WTC11 (cell line): ENCODE measurements at regions not wholly inside any gene's neighbourhood (a gene's known extent, or its start where the extent isn't known, plus 50 kb on each side); places are given as distances from the start of the nearest gene placed in this dataset.

Source experiments
- ATAC-seq: fragments of 200-7000 bp; cut with Tn5 transposase; 2 replicates; pipeline ENCODE4 v1.10.0; 2021; ENCODE audit warnings: mild to moderate bottlenecking, moderate library complexity
- CTCF ChIA-PET: fragments of 300-600 bp; sonication (Branson Sonifier 250); formaldehyde crosslinking; loops from one replicate; lab custom pipeline; 2021; ENCODE audit warnings: antibody characterized with exemption; lab: Charles Lee
- POLR2A ChIA-PET: fragments of 350-600 bp; sonication (Branson Sonifier 250); formaldehyde crosslinking; loops from one replicate; lab custom pipeline; 2021; ENCODE audit warnings: antibody characterized with exemption; lab: Charles Lee
- DNase-seq: peaks from one replicate; pipeline ENCODE4 v3.0.0; 2021; ENCODE audit warnings: low spot score
- H3K27ac Mint-ChIP-seq: 2 replicates; pipeline ENCODE4 v1.8.0; 2021; ENCODE audit warnings: mixed read lengths
- H3K27me3 Mint-ChIP-seq: 2 replicates; pipeline ENCODE4 v1.8.0; 2021; ENCODE audit warnings: low read depth, mild to moderate bottlenecking, moderate library complexity, mixed read lengths
- H3K36me3 Mint-ChIP-seq: 2 replicates; pipeline ENCODE4 v1.8.0; 2021; ENCODE audit warnings: mixed read lengths
- H3K4me1 Mint-ChIP-seq: 2 replicates; pipeline ENCODE4 v1.8.0; 2022; ENCODE audit warnings: mixed read lengths
- H3K4me3 Mint-ChIP-seq: 2 replicates; pipeline ENCODE4 v1.8.0; 2021; ENCODE audit warnings: mild to moderate bottlenecking, moderate library complexity, mixed read lengths
- H3K9me3 Mint-ChIP-seq: 2 replicates; pipeline ENCODE4 v1.8.0; 2021; ENCODE audit warnings: mixed read lengths
- ESRRA ChIP-seq: sonication (generic); formaldehyde crosslinking; IDR thresholded peaks from 2 replicates; pipeline ENCODE4 v1.8.1; 2022; ENCODE audit warnings: mild to moderate bottlenecking, missing genetic modification reagents, borderline replicate concordance
- GTF2I ChIP-seq: fragments of 250-450 bp; sonication (Bioruptor Pico); conservative IDR thresholded peaks from 2 replicates; pipeline ENCODE4 v1.4.0; 2021; ENCODE audit warnings: mild to moderate bottlenecking
- IRF2 ChIP-seq: sonication (generic); formaldehyde crosslinking; IDR thresholded peaks from 2 replicates; pipeline ENCODE4 v1.8.0; 2022; ENCODE audit warnings: low read depth, missing genetic modification reagents, borderline replicate concordance
- JUN ChIP-seq: sonication (generic); formaldehyde crosslinking; IDR thresholded peaks from 2 replicates; pipeline ENCODE4 v1.8.0; 2023; ENCODE audit warnings: mild to moderate bottlenecking, missing genetic modification reagents
- NFATC4 ChIP-seq: fragments of 250-450 bp; sonication (Bioruptor Pico); IDR thresholded peaks from 2 replicates; pipeline ENCODE4 v1.9.0; 2021; ENCODE audit warnings: mild to moderate bottlenecking
- NFYB ChIP-seq: sonication (generic); formaldehyde crosslinking; conservative IDR thresholded peaks from 2 replicates; pipeline ENCODE4 v1.8.0; 2022; ENCODE audit warnings: low read depth, missing genetic modification reagents
- NR3C1 ChIP-seq: sonication (generic); formaldehyde crosslinking; conservative IDR thresholded peaks from 2 replicates; pipeline ENCODE4 v1.8.1; 2023; ENCODE audit warnings: low read depth, mild to moderate bottlenecking, missing genetic modification reagents
- SMAD4 ChIP-seq: sonication (generic); formaldehyde crosslinking; IDR thresholded peaks from 2 replicates; pipeline ENCODE4 v1.8.0; 2022; ENCODE audit warnings: mild to moderate bottlenecking, missing genetic modification reagents
- SP1 ChIP-seq: sonication (generic); formaldehyde crosslinking; conservative IDR thresholded peaks from 2 replicates; pipeline ENCODE4 v1.8.1; 2022; ENCODE audit warnings: missing genetic modification reagents
- ZNF138 ChIP-seq: sonication (generic); formaldehyde crosslinking; conservative IDR thresholded peaks from 2 replicates; pipeline ENCODE4 v1.8.1; 2022; ENCODE audit warnings: mild to moderate bottlenecking, moderate library complexity, missing genetic modification reagents
- ZNF219 ChIP-seq: sonication (generic); formaldehyde crosslinking; IDR thresholded peaks from 2 replicates; pipeline ENCODE4 v1.8.0; 2023; ENCODE audit warnings: missing genetic modification reagents, mild to moderate bottlenecking, borderline replicate concordance
- ZNF317 ChIP-seq: sonication (generic); formaldehyde crosslinking; IDR thresholded peaks from 2 replicates; pipeline ENCODE4 v1.8.1; 2023; ENCODE audit warnings: low read depth, mild to moderate bottlenecking, moderate library complexity, missing genetic modification reagents, borderline replicate concordance
- TF ChIP-seq, protein P1 (sequence below): fragments of 200-600 bp; IDR thresholded peaks from 2 replicates; pipeline ENCODE4 v1.8.0; 2022; ENCODE audit warnings: antibody characterized with exemption
- TF ChIP-seq, protein P2 (sequence below): sonication (generic); formaldehyde crosslinking; conservative IDR thresholded peaks from 2 replicates; pipeline ENCODE4 v1.8.1; 2022; ENCODE audit warnings: mild to moderate bottlenecking, missing genetic modification reagents
- TF ChIP-seq, protein P3 (sequence below): sonication (generic); formaldehyde crosslinking; IDR thresholded peaks from 2 replicates; pipeline ENCODE4 v1.8.0; 2022; ENCODE audit warnings: mild to moderate bottlenecking, missing genetic modification reagents
- TF ChIP-seq, protein P4 (sequence below): fragments of 250-450 bp; sonication (Bioruptor Pico); IDR thresholded peaks from 2 replicates; pipeline ENCODE4 v1.8.0; 2021; ENCODE audit warnings: mild to moderate bottlenecking
- TF ChIP-seq, protein P5 (sequence below): fragments of 250-450 bp; sonication (Bioruptor Pico); IDR thresholded peaks from 2 replicates; pipeline ENCODE4 v2.1.2; 2022; ENCODE audit warnings: mild to moderate bottlenecking, moderate library complexity
- TF ChIP-seq, protein P6 (sequence below): sonication (generic); formaldehyde crosslinking; IDR thresholded peaks from 2 replicates; pipeline ENCODE4 v1.8.1; 2022; ENCODE audit warnings: missing genetic modification reagents, borderline replicate concordance
- TF ChIP-seq, protein P7 (sequence below): sonication (generic); formaldehyde crosslinking; IDR thresholded peaks from 2 replicates; pipeline ENCODE4 v1.8.1; 2022; ENCODE audit warnings: low read depth, mild to moderate bottlenecking, moderate library complexity, missing genetic modification reagents, borderline replicate concordance

DNA sequence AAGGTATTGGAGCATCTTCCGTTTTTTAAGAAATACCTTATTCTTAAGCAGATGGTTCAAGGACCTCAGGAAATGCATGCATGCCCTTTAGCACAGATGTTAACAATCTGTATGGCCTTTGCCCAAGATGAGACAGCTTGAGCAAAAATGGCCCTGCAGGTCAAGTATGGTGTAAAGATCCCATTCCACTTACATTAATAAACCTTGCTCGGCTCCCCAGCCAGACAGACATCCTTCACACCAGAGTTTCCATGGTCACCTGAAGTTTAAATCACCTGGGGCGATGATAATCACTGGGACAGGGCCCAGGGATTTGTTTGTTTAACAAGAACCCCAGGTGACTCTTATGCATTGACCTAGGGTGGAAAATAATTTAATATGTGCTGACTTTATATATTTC, 287.0 kb upstream of the NOCT start:
- TF ChIP-seq, protein P1, sequence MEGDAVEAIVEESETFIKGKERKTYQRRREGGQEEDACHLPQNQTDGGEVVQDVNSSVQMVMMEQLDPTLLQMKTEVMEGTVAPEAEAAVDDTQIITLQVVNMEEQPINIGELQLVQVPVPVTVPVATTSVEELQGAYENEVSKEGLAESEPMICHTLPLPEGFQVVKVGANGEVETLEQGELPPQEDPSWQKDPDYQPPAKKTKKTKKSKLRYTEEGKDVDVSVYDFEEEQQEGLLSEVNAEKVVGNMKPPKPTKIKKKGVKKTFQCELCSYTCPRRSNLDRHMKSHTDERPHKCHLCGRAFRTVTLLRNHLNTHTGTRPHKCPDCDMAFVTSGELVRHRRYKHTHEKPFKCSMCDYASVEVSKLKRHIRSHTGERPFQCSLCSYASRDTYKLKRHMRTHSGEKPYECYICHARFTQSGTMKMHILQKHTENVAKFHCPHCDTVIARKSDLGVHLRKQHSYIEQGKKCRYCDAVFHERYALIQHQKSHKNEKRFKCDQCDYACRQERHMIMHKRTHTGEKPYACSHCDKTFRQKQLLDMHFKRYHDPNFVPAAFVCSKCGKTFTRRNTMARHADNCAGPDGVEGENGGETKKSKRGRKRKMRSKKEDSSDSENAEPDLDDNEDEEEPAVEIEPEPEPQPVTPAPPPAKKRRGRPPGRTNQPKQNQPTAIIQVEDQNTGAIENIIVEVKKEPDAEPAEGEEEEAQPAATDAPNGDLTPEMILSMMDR = no peak
- TF ChIP-seq NFATC4 = no peak
- no peak for TF ChIP-seq SMAD4 (CRISPR knock-in tag)
- Mint-ChIP-seq H3K27me3 (no peaks in the 10 kb centered on the region; the same call in 1 of the 2 replicates), H3K4me3 (no peak overlapping the region), H3K4me1 (peaks cover 62% of the 10 kb centered on the region), H3K36me3 (no peaks in the 10 kb centered on the region), H3K9me3 (no peaks in the 10 kb centered on the region), H3K27ac (no peak overlapping the region)
- ChIA-PET POLR2A (no interaction called here), CTCF (no interaction called here)
- DNase-seq (no peak), ATAC-seq (no peak)

DNA sequence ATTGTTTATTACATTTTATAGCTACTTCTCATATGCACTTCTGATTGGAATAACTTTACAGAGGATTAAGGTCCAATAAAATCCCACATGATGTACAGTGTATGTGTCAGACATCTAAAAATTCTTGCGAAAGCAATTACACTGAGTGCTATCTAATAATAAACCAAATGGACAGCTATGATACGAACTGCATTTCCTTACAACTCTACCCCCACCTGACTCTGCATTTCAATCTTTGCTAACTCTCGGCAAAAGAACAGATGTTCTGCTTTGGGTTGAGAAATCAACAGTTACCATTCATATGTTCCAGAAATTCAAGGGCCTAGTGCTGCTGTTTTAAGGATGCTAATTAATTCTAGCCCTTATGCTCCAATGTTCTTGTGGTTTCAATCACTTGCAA, 287.9 kb upstream of the NOCT start:
- no peak overlapping the region for H3K4me3 Mint-ChIP-seq
- CTCF ChIA-PET = no interaction called here
- TF ChIP-seq ZNF138 (no peak), ESRRA (CRISPR knock-in tag) (no peak), SP1 (no peak), NR3C1 (CRISPR knock-in tag) (no peak), NFYB (CRISPR knock-in tag) (no peak), ZNF219 (CRISPR knock-in tag) (no peak), JUN (no peak)
- TF ChIP-seq, protein P2, sequence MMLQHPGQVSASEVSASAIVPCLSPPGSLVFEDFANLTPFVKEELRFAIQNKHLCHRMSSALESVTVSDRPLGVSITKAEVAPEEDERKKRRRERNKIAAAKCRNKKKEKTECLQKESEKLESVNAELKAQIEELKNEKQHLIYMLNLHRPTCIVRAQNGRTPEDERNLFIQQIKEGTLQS (CRISPR knock-in tag) = no peak
- TF ChIP-seq, protein P3, sequence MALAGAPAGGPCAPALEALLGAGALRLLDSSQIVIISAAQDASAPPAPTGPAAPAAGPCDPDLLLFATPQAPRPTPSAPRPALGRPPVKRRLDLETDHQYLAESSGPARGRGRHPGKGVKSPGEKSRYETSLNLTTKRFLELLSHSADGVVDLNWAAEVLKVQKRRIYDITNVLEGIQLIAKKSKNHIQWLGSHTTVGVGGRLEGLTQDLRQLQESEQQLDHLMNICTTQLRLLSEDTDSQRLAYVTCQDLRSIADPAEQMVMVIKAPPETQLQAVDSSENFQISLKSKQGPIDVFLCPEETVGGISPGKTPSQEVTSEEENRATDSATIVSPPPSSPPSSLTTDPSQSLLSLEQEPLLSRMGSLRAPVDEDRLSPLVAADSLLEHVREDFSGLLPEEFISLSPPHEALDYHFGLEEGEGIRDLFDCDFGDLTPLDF = no peak
- TF ChIP-seq, protein P4, sequence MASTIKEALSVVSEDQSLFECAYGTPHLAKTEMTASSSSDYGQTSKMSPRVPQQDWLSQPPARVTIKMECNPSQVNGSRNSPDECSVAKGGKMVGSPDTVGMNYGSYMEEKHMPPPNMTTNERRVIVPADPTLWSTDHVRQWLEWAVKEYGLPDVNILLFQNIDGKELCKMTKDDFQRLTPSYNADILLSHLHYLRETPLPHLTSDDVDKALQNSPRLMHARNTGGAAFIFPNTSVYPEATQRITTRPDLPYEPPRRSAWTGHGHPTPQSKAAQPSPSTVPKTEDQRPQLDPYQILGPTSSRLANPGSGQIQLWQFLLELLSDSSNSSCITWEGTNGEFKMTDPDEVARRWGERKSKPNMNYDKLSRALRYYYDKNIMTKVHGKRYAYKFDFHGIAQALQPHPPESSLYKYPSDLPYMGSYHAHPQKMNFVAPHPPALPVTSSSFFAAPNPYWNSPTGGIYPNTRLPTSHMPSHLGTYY (CRISPR knock-in tag) = no peak
- TF ChIP-seq, protein P5, sequence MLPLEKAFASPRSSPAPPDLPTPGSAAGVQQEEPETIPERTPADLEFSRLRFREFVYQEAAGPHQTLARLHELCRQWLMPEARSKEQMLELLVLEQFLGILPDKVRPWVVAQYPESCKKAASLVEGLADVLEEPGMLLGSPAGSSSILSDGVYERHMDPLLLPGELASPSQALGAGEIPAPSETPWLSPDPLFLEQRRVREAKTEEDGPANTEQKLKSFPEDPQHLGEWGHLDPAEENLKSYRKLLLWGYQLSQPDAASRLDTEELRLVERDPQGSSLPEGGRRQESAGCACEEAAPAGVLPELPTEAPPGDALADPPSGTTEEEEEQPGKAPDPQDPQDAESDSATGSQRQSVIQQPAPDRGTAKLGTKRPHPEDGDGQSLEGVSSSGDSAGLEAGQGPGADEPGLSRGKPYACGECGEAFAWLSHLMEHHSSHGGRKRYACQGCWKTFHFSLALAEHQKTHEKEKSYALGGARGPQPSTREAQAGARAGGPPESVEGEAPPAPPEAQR (CRISPR knock-in tag) = no peak
- TF ChIP-seq, all 79 proteins: peak for 0
- Mint-ChIP-seq H3K36me3 (no peaks in the 10 kb centered on the region), H3K27ac (no peak overlapping the region), H3K27me3 (no peaks in the 10 kb centered on the region; the same call in 1 of the 2 replicates), H3K9me3 (no peaks in the 10 kb centered on the region), H3K4me1 (peaks cover 67% of the 10 kb centered on the region)
- POLR2A ChIA-PET = no interaction called here
- DNase-seq = no peak
- no peak for ATAC-seq

DNA sequence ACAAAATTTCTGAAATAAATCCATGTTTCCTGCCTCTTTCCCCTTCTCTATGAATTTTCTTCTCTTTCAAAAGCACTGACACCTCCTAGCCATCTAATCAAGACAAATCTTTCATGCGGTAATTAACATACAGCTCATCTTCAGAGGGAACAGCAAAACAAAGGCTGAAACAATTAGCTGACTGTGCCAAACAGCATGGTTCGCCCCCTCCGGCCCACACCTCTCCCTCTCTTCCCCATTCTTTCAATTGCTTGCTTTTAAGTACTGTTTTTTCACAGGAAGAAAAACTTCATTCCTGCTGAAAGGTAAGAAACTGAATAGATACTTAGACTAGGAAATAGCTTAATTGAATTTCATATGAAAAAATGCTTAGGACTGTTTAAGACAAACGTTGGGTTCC, 291.1 kb upstream of the NOCT start:
- H3K4me1 Mint-ChIP-seq = peaks cover 69% of the 10 kb centered on the region
- DNase-seq = peak; percentile 22
- no peak overlapping the region for H3K4me3 Mint-ChIP-seq
- ChIA-PET POLR2A (interaction anchor here (0.7 kb wide), 1 partner anchor 51 kb away, joined by 3 read pairs; no protein-coding TSS in a partner anchor), CTCF (interaction anchor here (1.2 to 1.6 kb wide), 2 partner anchors 147 to 213 kb away, joined by 4 to 5 read pairs; no protein-coding TSS in a partner anchor)
- ATAC-seq = peak; percentile 87
- H3K27me3 Mint-ChIP-seq = no peaks in the 10 kb centered on the region
- no peaks in the 10 kb centered on the region for H3K9me3 Mint-ChIP-seq
- no peak overlapping the region for H3K27ac Mint-ChIP-seq
- H3K36me3 Mint-ChIP-seq = no peaks in the 10 kb centered on the region
- no peak for TF ChIP-seq ZNF219 (CRISPR knock-in tag)
- TF ChIP-seq, protein P1 = no peak
- no peak for TF ChIP-seq ESRRA (CRISPR knock-in tag)
- TF ChIP-seq, protein P6, sequence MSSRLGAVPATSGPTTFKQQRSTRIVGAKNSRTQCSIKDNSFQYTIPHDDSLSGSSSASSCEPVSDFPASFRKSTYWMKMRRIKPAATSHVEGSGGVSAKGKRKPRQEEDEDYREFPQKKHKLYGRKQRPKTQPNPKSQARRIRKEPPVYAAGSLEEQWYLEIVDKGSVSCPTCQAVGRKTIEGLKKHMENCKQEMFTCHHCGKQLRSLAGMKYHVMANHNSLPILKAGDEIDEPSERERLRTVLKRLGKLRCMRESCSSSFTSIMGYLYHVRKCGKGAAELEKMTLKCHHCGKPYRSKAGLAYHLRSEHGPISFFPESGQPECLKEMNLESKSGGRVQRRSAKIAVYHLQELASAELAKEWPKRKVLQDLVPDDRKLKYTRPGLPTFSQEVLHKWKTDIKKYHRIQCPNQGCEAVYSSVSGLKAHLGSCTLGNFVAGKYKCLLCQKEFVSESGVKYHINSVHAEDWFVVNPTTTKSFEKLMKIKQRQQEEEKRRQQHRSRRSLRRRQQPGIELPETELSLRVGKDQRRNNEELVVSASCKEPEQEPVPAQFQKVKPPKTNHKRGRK (CRISPR knock-in tag) = no peak
- no peak for TF ChIP-seq ZNF317 (CRISPR knock-in tag)
- TF ChIP-seq GTF2I = no peak
- TF ChIP-seq, protein P7, sequence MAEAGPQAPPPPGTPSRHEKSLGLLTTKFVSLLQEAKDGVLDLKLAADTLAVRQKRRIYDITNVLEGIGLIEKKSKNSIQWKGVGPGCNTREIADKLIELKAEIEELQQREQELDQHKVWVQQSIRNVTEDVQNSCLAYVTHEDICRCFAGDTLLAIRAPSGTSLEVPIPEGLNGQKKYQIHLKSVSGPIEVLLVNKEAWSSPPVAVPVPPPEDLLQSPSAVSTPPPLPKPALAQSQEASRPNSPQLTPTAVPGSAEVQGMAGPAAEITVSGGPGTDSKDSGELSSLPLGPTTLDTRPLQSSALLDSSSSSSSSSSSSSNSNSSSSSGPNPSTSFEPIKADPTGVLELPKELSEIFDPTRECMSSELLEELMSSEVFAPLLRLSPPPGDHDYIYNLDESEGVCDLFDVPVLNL (CRISPR knock-in tag) = no peak
- no peak for TF ChIP-seq IRF2 (CRISPR knock-in tag)
